Smooth muscle cell (in vitro differentiated cells): ENCODE measurements at regions not wholly inside any gene's neighbourhood (a gene's known extent, or its start where the extent isn't known, plus 50 kb on each side); places are given as distances from the start of the nearest gene placed in this dataset.

Experiments used
- DNase-seq: peaks from one replicate; lab custom pipeline; 2025; ENCODE audit not compliant: unreplicated experiment; lab: John Stamatoyannopoulos, UW
- H2AFZ ChIP-seq: fragments of 200-600 bp; sonication (generic); 2 replicates; pipeline ENCODE4 v1.6.0; 2016; ENCODE audit warnings: antibody characterized with exemption, low read depth, mild to moderate bottlenecking
- H3F3A ChIP-seq: fragments of 200-600 bp; sonication (generic); 2 replicates; pipeline ENCODE4 v1.6.0; 2017; ENCODE audit warnings: antibody characterized with exemption, low read depth
- H3K27ac ChIP-seq: fragments of 200-600 bp; sonication (generic); 2 replicates; pipeline ENCODE4 v1.5.1; 2016; ENCODE audit warnings: low read depth, mild to moderate bottlenecking
- H3K27me3 ChIP-seq: fragments of 200-600 bp; sonication (generic); 2 replicates; pipeline ENCODE4 v1.6.1; 2016; ENCODE audit warnings: low read depth, mild to moderate bottlenecking
- H3K36me3 ChIP-seq: fragments of 200-600 bp; sonication (generic); 2 replicates; pipeline ENCODE4 v1.5.1; 2016; ENCODE audit warnings: low read depth
- H3K4me1 ChIP-seq: fragments of 200-600 bp; sonication (generic); 2 replicates; pipeline ENCODE4 v1.5.1; 2016; ENCODE audit warnings: low read depth
- H3K4me2 ChIP-seq: fragments of 200-600 bp; sonication (generic); 2 replicates; pipeline ENCODE4 v1.6.0; 2016; ENCODE audit warnings: mild to moderate bottlenecking
- H3K4me3 ChIP-seq: fragments of 200-600 bp; sonication (generic); 2 replicates; pipeline ENCODE4 v1.5.1; 2016; ENCODE audit warnings: mild to moderate bottlenecking
- H3K79me2 ChIP-seq: fragments of 200-600 bp; sonication (generic); 2 replicates; pipeline ENCODE4 v1.6.0; 2016; ENCODE audit warnings: low read depth, mild to moderate bottlenecking
- H3K9ac ChIP-seq: fragments of 200-600 bp; sonication (generic); 2 replicates; pipeline ENCODE4 v1.6.0; 2016; ENCODE audit warnings: low read depth
- H3K9me3 ChIP-seq: fragments of 200-600 bp; sonication (generic); replicated peaks from 2 replicates; pipeline ENCODE4 v1.5.1; 2016; ENCODE audit warnings: low read depth
- H4K20me1 ChIP-seq: fragments of 200-600 bp; sonication (generic); 2 replicates; pipeline ENCODE4 v1.6.0; 2016; ENCODE audit warnings: low read depth
- WGBS: methylation state at CpG from one replicate; pipeline ENCODE4 v1.1.7; 2016; ENCODE audit warnings: low lambda C conversion rate; 5-methylcytosine and 5-hydroxymethylcytosine counted together
- TF ChIP-seq, protein P1 (sequence below): fragments of 200-600 bp; sonication (generic); IDR thresholded peaks from 2 replicates; pipeline ENCODE4 v1.5.1; 2017; ENCODE audit warnings: borderline replicate concordance, mild to moderate bottlenecking, antibody characterized with exemption; ENCODE audit not compliant: insufficient read depth, poor library complexity, severe bottlenecking

DNA sequence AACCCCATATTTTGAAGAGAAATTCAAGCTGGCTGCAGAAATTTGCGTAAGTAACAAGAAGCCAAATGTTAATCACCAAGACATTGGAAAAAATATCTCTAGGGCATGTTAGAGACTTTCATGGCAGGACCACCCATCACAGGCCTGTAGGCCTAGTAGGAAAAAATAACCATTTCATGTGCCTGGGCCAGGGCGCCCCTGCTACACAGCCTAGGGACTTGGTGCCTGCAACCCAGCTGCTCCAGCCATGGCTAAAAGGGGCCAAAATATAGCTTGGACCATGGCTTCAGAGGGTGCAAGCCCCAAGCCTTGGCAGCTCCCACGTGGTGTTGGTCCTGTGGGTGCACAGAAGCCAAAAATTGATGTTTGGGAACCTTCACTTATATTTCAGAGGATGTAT is 167.7 kb upstream of the NMUR2 start:
- Histone ChIP-seq H3K27ac (no peak overlapping the region), H3K36me3 (no peaks in the 10 kb centered on the region), H4K20me1 (no peaks in the 10 kb centered on the region), H3K4me3 (no peak overlapping the region), H3K79me2 (no peaks in the 10 kb centered on the region), H3K9ac (no peak overlapping the region), H3F3A (no peaks in the 10 kb centered on the region), H3K9me3 (no peaks in the 10 kb centered on the region), H3K27me3 (no peaks in the 10 kb centered on the region), H2AFZ (no peak overlapping the region), H3K4me1 (no peaks in the 10 kb centered on the region), H3K4me2 (no peak overlapping the region)
- WGBS = 85% methylated on average over 3 of the region's 3 CpGs
- DNase-seq = no peak
- TF ChIP-seq, protein P1, sequence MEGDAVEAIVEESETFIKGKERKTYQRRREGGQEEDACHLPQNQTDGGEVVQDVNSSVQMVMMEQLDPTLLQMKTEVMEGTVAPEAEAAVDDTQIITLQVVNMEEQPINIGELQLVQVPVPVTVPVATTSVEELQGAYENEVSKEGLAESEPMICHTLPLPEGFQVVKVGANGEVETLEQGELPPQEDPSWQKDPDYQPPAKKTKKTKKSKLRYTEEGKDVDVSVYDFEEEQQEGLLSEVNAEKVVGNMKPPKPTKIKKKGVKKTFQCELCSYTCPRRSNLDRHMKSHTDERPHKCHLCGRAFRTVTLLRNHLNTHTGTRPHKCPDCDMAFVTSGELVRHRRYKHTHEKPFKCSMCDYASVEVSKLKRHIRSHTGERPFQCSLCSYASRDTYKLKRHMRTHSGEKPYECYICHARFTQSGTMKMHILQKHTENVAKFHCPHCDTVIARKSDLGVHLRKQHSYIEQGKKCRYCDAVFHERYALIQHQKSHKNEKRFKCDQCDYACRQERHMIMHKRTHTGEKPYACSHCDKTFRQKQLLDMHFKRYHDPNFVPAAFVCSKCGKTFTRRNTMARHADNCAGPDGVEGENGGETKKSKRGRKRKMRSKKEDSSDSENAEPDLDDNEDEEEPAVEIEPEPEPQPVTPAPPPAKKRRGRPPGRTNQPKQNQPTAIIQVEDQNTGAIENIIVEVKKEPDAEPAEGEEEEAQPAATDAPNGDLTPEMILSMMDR = no peak

DNA sequence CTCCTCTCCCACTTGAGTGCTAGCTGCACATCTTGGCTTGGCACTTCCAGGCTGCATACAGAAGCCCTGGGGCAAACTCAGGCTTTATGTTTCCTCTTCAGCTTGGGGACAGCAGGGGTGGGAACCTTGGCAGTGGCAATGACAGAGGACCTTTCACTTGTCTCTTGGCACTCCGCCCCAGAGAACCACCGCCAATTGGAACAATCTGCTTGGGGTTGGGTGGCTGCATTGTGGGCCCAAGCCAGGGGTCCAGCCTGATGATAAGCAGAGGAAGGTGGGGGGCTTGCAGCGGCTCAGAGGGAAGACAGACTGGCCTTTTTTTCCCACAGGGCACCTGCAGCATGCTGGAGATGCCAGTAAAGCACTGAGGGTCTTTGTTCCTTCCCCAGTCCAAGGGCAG is 179.0 kb upstream of the NMUR2 start:
- no peak for DNase-seq
- Histone ChIP-seq H3K9me3 (no peaks in the 10 kb centered on the region), H2AFZ (no peak overlapping the region), H3K36me3 (no peaks in the 10 kb centered on the region), H3F3A (no peaks in the 10 kb centered on the region), H3K27me3 (no peaks in the 10 kb centered on the region), H3K79me2 (no peaks in the 10 kb centered on the region), H3K4me1 (no peaks in the 10 kb centered on the region), H3K4me3 (no peak overlapping the region), H3K27ac (no peak overlapping the region), H4K20me1 (no peaks in the 10 kb centered on the region), H3K4me2 (no peak overlapping the region), H3K9ac (no peak overlapping the region)
- WGBS = 95% methylated on average over 3 of the region's 3 CpGs
- TF ChIP-seq, protein P1 = no peak

DNA sequence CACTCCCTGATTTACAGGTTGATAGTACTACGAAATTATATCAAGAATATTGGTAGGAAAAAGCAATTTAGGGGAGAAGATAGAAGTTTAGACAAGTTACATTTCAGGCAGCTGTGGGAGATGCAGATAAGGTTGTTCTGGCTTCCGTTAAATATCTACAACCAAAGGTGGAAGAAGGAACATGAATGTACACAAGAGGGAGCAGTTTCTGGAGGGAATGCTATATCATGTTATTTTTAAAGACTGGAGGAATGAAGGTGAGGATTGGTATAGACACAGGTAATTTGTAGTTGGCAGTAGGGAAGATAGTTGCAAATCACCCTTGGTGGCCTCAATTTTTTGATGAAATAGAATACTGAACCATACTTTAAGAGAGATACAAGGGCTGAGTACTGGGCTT is 187.3 kb upstream of the NMUR2 start:
- Histone ChIP-seq H3K4me3 (no peak overlapping the region), H3K9me3 (no peaks in the 10 kb centered on the region), H3K79me2 (no peaks in the 10 kb centered on the region), H3K36me3 (no peaks in the 10 kb centered on the region), H4K20me1 (no peaks in the 10 kb centered on the region), H3K27me3 (no peaks in the 10 kb centered on the region), H3K4me2 (no peak overlapping the region), H3K4me1 (peaks cover 17% of the 10 kb centered on the region), H3K9ac (no peak overlapping the region), H3F3A (no peaks in the 10 kb centered on the region), H3K27ac (no peak overlapping the region), H2AFZ (no peak overlapping the region)
- 58% methylated on average over 2 of the region's 2 CpGs for WGBS
- DNase-seq = no peak
- TF ChIP-seq, protein P1 = peak; percentile 28

DNA sequence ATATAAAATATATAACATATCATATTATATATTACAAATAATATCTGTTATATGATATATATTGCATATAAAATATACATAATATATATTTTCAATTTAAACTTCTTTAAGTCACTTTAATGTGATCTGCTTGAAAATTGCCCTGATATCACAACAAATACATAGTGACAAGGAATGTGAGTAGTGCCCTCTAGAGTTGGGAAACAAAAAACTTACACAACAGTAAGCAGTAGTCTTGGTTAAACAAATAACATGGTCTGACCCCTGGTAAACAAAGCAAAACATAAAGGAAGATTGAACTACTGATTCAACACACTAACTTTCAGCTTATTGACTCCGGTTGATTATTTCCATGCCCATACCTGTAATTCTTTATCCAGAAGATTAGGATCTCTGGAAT is 188.3 kb upstream of the NMUR2 start:
- Histone ChIP-seq H3F3A (no peaks in the 10 kb centered on the region), H3K9ac (no peak overlapping the region), H3K4me2 (no peak overlapping the region), H3K4me3 (no peak overlapping the region), H3K27me3 (no peaks in the 10 kb centered on the region), H3K4me1 (peaks cover 17% of the 10 kb centered on the region), H2AFZ (no peak overlapping the region), H3K36me3 (no peaks in the 10 kb centered on the region), H3K9me3 (no peaks in the 10 kb centered on the region), H4K20me1 (no peaks in the 10 kb centered on the region), H3K27ac (no peak overlapping the region), H3K79me2 (no peaks in the 10 kb centered on the region)
- 69% methylated on average over 1 of the region's 1 CpG for WGBS
- DNase-seq = no peak
- TF ChIP-seq, protein P1 = peak; percentile 26
